ENCODE measurements at regions not wholly inside any gene's neighbourhood (a gene's known extent, or its start where the extent isn't known, plus 50 kb on each side); places are given as distances from the start of the nearest gene placed in this dataset.

DNA sequence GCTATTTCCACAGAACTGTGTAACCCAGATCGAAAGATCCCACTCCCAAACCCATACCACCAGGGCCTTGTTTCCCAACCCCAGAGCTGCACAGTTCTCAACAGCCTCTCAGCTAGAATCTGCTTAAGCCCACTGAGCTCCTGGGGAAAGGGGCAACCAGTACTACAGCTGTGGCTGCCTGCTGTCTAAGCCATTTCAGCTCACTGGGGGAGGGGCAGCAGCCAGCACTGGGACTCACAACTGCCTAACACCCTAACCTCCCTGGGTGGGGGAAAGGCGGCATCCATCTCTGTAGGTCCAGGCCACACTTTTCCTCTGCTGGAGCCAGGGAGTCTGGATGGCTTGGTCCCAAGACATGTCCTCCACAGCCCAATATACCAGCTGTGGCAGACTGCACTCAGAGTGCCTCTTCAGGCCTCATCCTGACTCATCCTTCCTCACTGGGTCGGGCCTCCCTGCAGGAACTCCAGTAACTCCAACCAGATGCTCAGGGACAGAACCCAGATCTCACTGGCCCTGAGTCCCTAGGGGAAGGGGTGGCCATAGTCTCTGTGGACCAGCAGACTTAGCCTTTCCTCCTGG lies 241.4 kb downstream of the HINT1 start:
- H2AFZ ChIP-seq (ENCODE audit: low read depth, low read length, poor library complexity, severe bottlenecking): no peak overlapping the region
- H3K4me1 ChIP-seq (ENCODE audit: control insufficient read depth in 1 of 2, insufficient read depth in 2 of 2, low read length in 2 of 2): no peaks in the 10 kb centered on the region
- H3K27ac ChIP-seq (ENCODE audit: low read depth, low read length): no peak overlapping the region
- no peak overlapping the region for H3K9ac ChIP-seq (ENCODE audit: low read length)
- ATAC-seq (no peak), DNase-seq (ENCODE audit: low read depth, low spot score) (no peak)
- BruUV-seq (replicated peaks): no TSS peak
- no peaks in the 10 kb centered on the region for H3K9me2 ChIP-seq (ENCODE audit: insufficient read depth)
- no peaks in the 10 kb centered on the region for H4K20me1 ChIP-seq (ENCODE audit: insufficient read depth)
- CTCF ChIA-PET: no interaction called here
- POLR2A ChIA-PET: no interaction called here
- intact Hi-C loops (cut with micrococcal nuclease): no loop called here
- no peaks in the 10 kb centered on the region for H3K79me2 ChIP-seq (ENCODE audit: insufficient read depth, low read length)
- H3K9me3 ChIP-seq (ENCODE audit: control insufficient read depth in 1 of 2, insufficient read depth in 1 of 2, low read depth in 1 of 2, low read length in 2 of 2): no peaks in the 10 kb centered on the region
- TF ChIP-seq SRF (IDR thresholded peaks at IDR 0.05; ENCODE audit: low read depth) (no peak), CEBPB (IDR thresholded peaks at IDR 0.05; ENCODE audit: low read depth) (no peak), YY1 (IDR thresholded peaks at IDR 0.05; ENCODE audit: extremely low read depth, insufficient replicate concordance, low read depth, low read length) (no peak), CBX3 (IDR thresholded peaks at IDR 0.05; ENCODE audit: low read depth) (no peak), TCF7L2 (IDR thresholded peaks at IDR 0.05; ENCODE audit: borderline replicate concordance, extremely low read depth, insufficient read depth, insufficient read length) (no peak), EZH2 (IDR thresholded peaks at IDR 0.05) (no peak), POLR2AphosphoS5 (IDR thresholded peaks at IDR 0.05; ENCODE audit: low read depth, low read length) (no peak), ZNF274 (IDR thresholded peaks at IDR 0.05; ENCODE audit: low read depth, low read length) (no peak), FOSL1 (IDR thresholded peaks at IDR 0.05; ENCODE audit: low read depth) (no peak), RAD21 (IDR thresholded peaks at IDR 0.05; ENCODE audit: low read depth) (no peak)
- TF ChIP-seq, protein P1, sequence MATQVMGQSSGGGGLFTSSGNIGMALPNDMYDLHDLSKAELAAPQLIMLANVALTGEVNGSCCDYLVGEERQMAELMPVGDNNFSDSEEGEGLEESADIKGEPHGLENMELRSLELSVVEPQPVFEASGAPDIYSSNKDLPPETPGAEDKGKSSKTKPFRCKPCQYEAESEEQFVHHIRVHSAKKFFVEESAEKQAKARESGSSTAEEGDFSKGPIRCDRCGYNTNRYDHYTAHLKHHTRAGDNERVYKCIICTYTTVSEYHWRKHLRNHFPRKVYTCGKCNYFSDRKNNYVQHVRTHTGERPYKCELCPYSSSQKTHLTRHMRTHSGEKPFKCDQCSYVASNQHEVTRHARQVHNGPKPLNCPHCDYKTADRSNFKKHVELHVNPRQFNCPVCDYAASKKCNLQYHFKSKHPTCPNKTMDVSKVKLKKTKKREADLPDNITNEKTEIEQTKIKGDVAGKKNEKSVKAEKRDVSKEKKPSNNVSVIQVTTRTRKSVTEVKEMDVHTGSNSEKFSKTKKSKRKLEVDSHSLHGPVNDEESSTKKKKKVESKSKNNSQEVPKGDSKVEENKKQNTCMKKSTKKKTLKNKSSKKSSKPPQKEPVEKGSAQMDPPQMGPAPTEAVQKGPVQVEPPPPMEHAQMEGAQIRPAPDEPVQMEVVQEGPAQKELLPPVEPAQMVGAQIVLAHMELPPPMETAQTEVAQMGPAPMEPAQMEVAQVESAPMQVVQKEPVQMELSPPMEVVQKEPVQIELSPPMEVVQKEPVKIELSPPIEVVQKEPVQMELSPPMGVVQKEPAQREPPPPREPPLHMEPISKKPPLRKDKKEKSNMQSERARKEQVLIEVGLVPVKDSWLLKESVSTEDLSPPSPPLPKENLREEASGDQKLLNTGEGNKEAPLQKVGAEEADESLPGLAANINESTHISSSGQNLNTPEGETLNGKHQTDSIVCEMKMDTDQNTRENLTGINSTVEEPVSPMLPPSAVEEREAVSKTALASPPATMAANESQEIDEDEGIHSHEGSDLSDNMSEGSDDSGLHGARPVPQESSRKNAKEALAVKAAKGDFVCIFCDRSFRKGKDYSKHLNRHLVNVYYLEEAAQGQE (IDR thresholded peaks at IDR 0.05; ENCODE audit: low read depth): no peak
- TF ChIP-seq, protein P2, sequence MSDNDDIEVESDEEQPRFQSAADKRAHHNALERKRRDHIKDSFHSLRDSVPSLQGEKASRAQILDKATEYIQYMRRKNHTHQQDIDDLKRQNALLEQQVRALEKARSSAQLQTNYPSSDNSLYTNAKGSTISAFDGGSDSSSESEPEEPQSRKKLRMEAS (IDR thresholded peaks at IDR 0.05): no peak
- TF ChIP-seq, protein P3, sequence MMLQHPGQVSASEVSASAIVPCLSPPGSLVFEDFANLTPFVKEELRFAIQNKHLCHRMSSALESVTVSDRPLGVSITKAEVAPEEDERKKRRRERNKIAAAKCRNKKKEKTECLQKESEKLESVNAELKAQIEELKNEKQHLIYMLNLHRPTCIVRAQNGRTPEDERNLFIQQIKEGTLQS (IDR thresholded peaks at IDR 0.05): no peak
- TF ChIP-seq, protein P4, sequence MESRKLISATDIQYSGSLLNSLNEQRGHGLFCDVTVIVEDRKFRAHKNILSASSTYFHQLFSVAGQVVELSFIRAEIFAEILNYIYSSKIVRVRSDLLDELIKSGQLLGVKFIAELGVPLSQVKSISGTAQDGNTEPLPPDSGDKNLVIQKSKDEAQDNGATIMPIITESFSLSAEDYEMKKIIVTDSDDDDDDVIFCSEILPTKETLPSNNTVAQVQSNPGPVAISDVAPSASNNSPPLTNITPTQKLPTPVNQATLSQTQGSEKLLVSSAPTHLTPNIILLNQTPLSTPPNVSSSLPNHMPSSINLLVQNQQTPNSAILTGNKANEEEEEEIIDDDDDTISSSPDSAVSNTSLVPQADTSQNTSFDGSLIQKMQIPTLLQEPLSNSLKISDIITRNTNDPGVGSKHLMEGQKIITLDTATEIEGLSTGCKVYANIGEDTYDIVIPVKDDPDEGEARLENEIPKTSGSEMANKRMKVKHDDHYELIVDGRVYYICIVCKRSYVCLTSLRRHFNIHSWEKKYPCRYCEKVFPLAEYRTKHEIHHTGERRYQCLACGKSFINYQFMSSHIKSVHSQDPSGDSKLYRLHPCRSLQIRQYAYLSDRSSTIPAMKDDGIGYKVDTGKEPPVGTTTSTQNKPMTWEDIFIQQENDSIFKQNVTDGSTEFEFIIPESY (IDR thresholded peaks at IDR 0.05; ENCODE audit: extremely low read depth, insufficient replicate concordance, low read length): no peak
- RAD21 ChIA-PET (ENCODE audit: low non-redundant PET in 1 of 2, low total read pairs in 2 of 2, uncharacterized antibody in 2 of 2, unreplicated experiment in 2 of 2): no interaction called here
- H3K36me3 ChIP-seq (ENCODE audit: control insufficient read depth in 1 of 2, insufficient read depth in 2 of 2, low read length in 2 of 2): no peaks in the 10 kb centered on the region
- H3K27me3 ChIP-seq (ENCODE audit: insufficient read depth, low read length): no peaks in the 10 kb centered on the region
- H3K4me2 ChIP-seq (ENCODE audit: low read length): no peak overlapping the region
- H3K4me3 ChIP-seq (replicated peaks in 1 of 2; ENCODE audit: low read depth in 1 of 2, low read length in 2 of 2): no peak overlapping the region

Measured in HCT116 (cell line).